Common myeloid progenitor, CD34-positive (primary cell): ENCODE measurements at regions not wholly inside any gene's neighbourhood (a gene's known extent, or its start where the extent isn't known, plus 50 kb on each side); places are given as distances from the start of the nearest gene placed in this dataset.
A peak's percentile ranks its signal among the peaks of the same experiment; 100 is the strongest.
"Not testable (repeated sequence)": the region's sequence is repeated elsewhere in the genome, so short reads cannot be mapped to it uniquely, and the experiment has no call there.

ENCODE experiments used
- CTCF ChIA-PET: fragments of 350-600 bp; sonication (Branson Sonifier 250); formaldehyde crosslinking; loops from one replicate; lab custom pipeline; 2021; ENCODE audit warnings: antibody characterized with exemption; lab: Charles Lee
- POLR2A ChIA-PET: fragments of 350-600 bp; sonication (Branson Sonifier 250); formaldehyde crosslinking; loops from one replicate; lab custom pipeline; 2021; ENCODE audit warnings: antibody characterized with exemption; lab: Charles Lee
- DNase-seq, 3 donors: peaks; one replicate each; pipeline versions ENCODE4 v3.0.0 to v3.0.0-alpha.2; 2013
- H3K27ac ChIP-seq, 2 experiments: 1 replicate in 1 of 2; 2 replicates in 1 of 2; pipeline ENCODE4 v1.7.0; 2013; ENCODE audit warnings: inconsistent platforms in 2 of 2, low read length in 2 of 2, mild to moderate bottlenecking in 2 of 2, low read depth in 1 of 2, moderate library complexity in 1 of 2; ENCODE audit not compliant: severe bottlenecking in 2 of 2, insufficient read depth in 1 of 2, poor library complexity in 1 of 2
- H3K27me3 ChIP-seq, 5 experiments: replicated peaks in 2 of 5; 1 replicate in 3 of 5; 2 replicates in 2 of 5; pipeline versions ENCODE4 v1.6.1 to v1.7.0; 2013; ENCODE audit warnings: low read length in 4 of 5, mild to moderate bottlenecking in 2 of 5, moderate library complexity in 2 of 5, inconsistent platforms in 1 of 5; ENCODE audit not compliant: insufficient read depth in 5 of 5, control insufficient read depth in 4 of 5
- H3K36me3 ChIP-seq, 4 experiments: 1 replicate in 2 of 4; 2 replicates in 2 of 4; pipeline versions ENCODE4 v1.6.1 to v1.7.0; 2013; ENCODE audit warnings: low read length in 3 of 4, control low read depth in 1 of 4, mild to moderate bottlenecking in 1 of 4; ENCODE audit not compliant: control insufficient read depth in 4 of 4, insufficient read depth in 4 of 4
- H3K4me1 ChIP-seq, 4 experiments: 1 replicate in 3 of 4; 2 replicates in 1 of 4; pipeline versions ENCODE4 v1.6.1 to v1.7.1; 2013; ENCODE audit warnings: low read length in 3 of 4, mild to moderate bottlenecking in 3 of 4, control low read depth in 1 of 4, inconsistent platforms in 1 of 4, moderate library complexity in 1 of 4; ENCODE audit not compliant: control insufficient read depth in 4 of 4, insufficient read depth in 4 of 4; ENCODE audit errors: control extremely low read depth in 1 of 4
- H3K4me3 ChIP-seq, 7 experiments: 1 replicate in 4 of 7; 2 replicates in 3 of 7; pipeline versions ENCODE4 v1.5.1 to v1.7.0; 2013; ENCODE audit warnings: mild to moderate bottlenecking in 7 of 7, low read length in 6 of 7, moderate library complexity in 6 of 7, inconsistent platforms in 2 of 7, low read depth in 2 of 7, control low read depth in 1 of 7; ENCODE audit not compliant: insufficient read depth in 4 of 7, control insufficient read depth in 1 of 7; ENCODE audit errors: extremely low read depth in 1 of 7
- H3K9me3 ChIP-seq, 5 experiments: 1 replicate in 4 of 5; 2 replicates in 1 of 5; pipeline versions ENCODE4 v1.6.1 to v1.7.1; 2013; ENCODE audit warnings: low read length in 4 of 5, mild to moderate bottlenecking in 2 of 5, inconsistent platforms in 1 of 5, low read depth in 1 of 5, moderate library complexity in 1 of 5; ENCODE audit not compliant: control insufficient read depth in 4 of 5, insufficient read depth in 2 of 5; ENCODE audit errors: control extremely low read depth in 1 of 5
- WGBS: methylation state at CpG from one replicate; pipeline ENCODE4 v1.1.5; 2013; ENCODE audit not compliant: insufficient coverage; 5-methylcytosine and 5-hydroxymethylcytosine counted together

GRCh38 chr2:111385226-111385957 is 264.7 kb downstream of the BCL2L11 start:
- H3K27me3 ChIP-seq, H3K4me3 ChIP-seq, H3K36me3 ChIP-seq, H3K27ac ChIP-seq, POLR2A ChIA-PET, H3K9me3 ChIP-seq, H3K4me1 ChIP-seq, CTCF ChIA-PET: not testable (repeated sequence)
- no CpG with 5 or more reads among the region's 8 CpGs for WGBS
- DNase-seq: peak in 1 of 3 donors; percentile 8

- H3K4me1 ChIP-seq, POLR2A ChIA-PET, H3K27me3 ChIP-seq, CTCF ChIA-PET, H3K27ac ChIP-seq, DNase-seq, H3K36me3 ChIP-seq, H3K4me3 ChIP-seq, H3K9me3 ChIP-seq: not testable (repeated sequence)
- WGBS: no CpG with 5 or more reads among the region's 2 CpGs
Measured at GRCh38 chr2:111390605-111391004, 269.9 kb downstream of the BCL2L11 start.

GRCh38 chr2:111395350-111396128 is 274.8 kb downstream of the BCL2L11 start:
- H3K4me3 ChIP-seq, H3K36me3 ChIP-seq, H3K4me1 ChIP-seq, H3K9me3 ChIP-seq, H3K27me3 ChIP-seq, CTCF ChIA-PET, POLR2A ChIA-PET, H3K27ac ChIP-seq: not testable (repeated sequence)
- peak in 1 of 3 donors; percentile 41 for DNase-seq
- WGBS: 17% methylated on average over 1 of the region's 10 CpGs

GRCh38 chr2:111400598-111401253 is 280.0 kb downstream of the BCL2L11 start:
- 82% methylated on average over 3 of the region's 3 CpGs for WGBS
- H3K4me3 ChIP-seq, H3K36me3 ChIP-seq, H3K4me1 ChIP-seq, POLR2A ChIA-PET, H3K9me3 ChIP-seq, H3K27me3 ChIP-seq, DNase-seq, CTCF ChIA-PET, H3K27ac ChIP-seq: not testable (repeated sequence)

- DNase-seq, H3K27ac ChIP-seq, CTCF ChIA-PET, H3K27me3 ChIP-seq, H3K4me3 ChIP-seq, H3K36me3 ChIP-seq, H3K9me3 ChIP-seq, H3K4me1 ChIP-seq, POLR2A ChIA-PET: not testable (repeated sequence)
- WGBS: no CpG with 5 or more reads among the region's 8 CpGs
Measured at GRCh38 chr2:111401270-111402140, 280.8 kb downstream of the BCL2L11 start.

GRCh38 chr2:111402450-111402849 is 281.7 kb downstream of the BCL2L11 start:
- CTCF ChIA-PET, H3K9me3 ChIP-seq: not testable (repeated sequence)

More at GRCh38 chr2:111402450-111402849, 281.7 kb downstream of the BCL2L11 start:
- H3K27me3 ChIP-seq, POLR2A ChIA-PET, H3K36me3 ChIP-seq, H3K27ac ChIP-seq, H3K4me1 ChIP-seq, DNase-seq, H3K4me3 ChIP-seq: not testable (repeated sequence)
